SH-SY5Y (cell line): ENCODE measurements at regions not wholly inside any gene's neighbourhood (a gene's known extent, or its start where the extent isn't known, plus 50 kb on each side); places are given as distances from the start of the nearest gene placed in this dataset.

ENCODE experiments used
- GATA2 ChIP-seq: IDR thresholded peaks from 2 replicates; pipeline ENCODE4 v1.6.1; 2011; ENCODE audit warnings: mild to moderate bottlenecking, low read depth, low read length
- GATA3 ChIP-seq: IDR thresholded peaks from 2 replicates; pipeline ENCODE4 v1.6.1; 2011; ENCODE audit warnings: low read depth, mild to moderate bottlenecking, low read length, moderate library complexity

GRCh38 chr2:6181525-6181924, 489.3 kb downstream of the SOX11 start:
- TF ChIP-seq GATA2: peak; percentile 29; the same call in 1 of the 2 replicates
- no peak for TF ChIP-seq GATA3
